ENCODE measurements at regions not wholly inside any gene's neighbourhood (a gene's known extent, or its start where the extent isn't known, plus 50 kb on each side); places are given as distances from the start of the nearest gene placed in this dataset.

DNA sequence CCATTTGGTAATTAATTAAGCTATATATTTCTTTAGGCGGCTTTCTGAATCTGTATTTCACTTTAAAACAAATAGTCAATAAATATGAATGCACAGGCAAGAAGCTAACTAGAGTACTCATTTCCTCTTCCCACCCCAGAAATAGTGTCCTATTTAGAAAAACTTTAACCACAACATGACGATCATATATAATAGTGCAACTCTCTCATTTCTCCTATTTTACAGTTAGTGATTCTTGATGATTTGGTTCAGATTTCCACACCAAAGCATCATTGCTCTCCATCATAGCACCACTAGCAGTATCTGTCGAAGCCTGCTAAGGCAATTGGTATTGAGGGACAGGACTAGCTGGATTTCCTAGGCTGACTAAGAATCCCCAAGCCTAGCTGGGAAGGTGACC, 184.0 kb upstream of the GALNTL6 start:
- Histone ChIP-seq H3K36me3 (no peaks in the 10 kb centered on the region), H3K4me3 (no peak overlapping the region), H3K27ac (no peak overlapping the region), H3K9me3 (no peaks in the 10 kb centered on the region), H3K27me3 (no peaks in the 10 kb centered on the region), H3K4me1 (no peaks in the 10 kb centered on the region)
- DNase-seq = no peak
- 76 to 91% (median 85%) methylated on average over 3 of the region's 3 CpGs for WGBS, 5 donors
- intact Hi-C loops (cut with DNase I; ENCODE audit: low total_unique reads) = no loop called here
- TF ChIP-seq EP300 (IDR thresholded peaks at IDR 0.05) = no peak
- no peak for TF ChIP-seq POLR2AphosphoS5 (IDR thresholded peaks at IDR 0.05)
- TF ChIP-seq CTCF (IDR thresholded peaks at IDR 0.05) = no peak
- no peak for TF ChIP-seq POLR2A (IDR thresholded peaks at IDR 0.05)

DNA sequence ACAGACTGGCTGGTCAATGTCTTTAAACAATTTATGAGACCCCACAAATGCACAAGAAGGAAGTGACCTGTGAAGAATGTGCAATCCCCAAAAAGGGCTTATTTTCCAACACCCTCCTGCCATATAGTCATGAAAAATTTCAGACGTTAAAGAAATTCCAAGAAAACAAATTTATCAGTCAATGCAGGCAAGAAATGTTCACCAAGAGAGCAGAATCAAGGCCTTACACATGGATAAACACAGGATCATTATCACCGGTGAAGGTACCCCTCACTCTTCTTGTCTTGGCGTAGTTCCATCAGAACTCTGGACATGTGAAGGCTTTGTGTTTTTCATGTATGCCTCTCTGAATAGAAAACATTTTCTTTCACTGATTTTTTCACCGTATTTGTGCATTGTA, 186.7 kb upstream of the GALNTL6 start:
- WGBS, 5 donors = 84 to 89% (median 89%) methylated on average over 4 of the region's 4 CpGs
- DNase-seq = no peak
- TF ChIP-seq POLR2A (IDR thresholded peaks at IDR 0.05) (no peak), POLR2AphosphoS5 (IDR thresholded peaks at IDR 0.05) (no peak), CTCF (IDR thresholded peaks at IDR 0.05) (no peak), EP300 (IDR thresholded peaks at IDR 0.05) (no peak)
- intact Hi-C loops (cut with DNase I; ENCODE audit: low total_unique reads) = no loop called here
- Histone ChIP-seq H3K27me3 (no peaks in the 10 kb centered on the region), H3K9me3 (no peaks in the 10 kb centered on the region), H3K4me1 (no peaks in the 10 kb centered on the region), H3K36me3 (no peaks in the 10 kb centered on the region), H3K4me3 (no peak overlapping the region), H3K27ac (no peak overlapping the region)

DNA sequence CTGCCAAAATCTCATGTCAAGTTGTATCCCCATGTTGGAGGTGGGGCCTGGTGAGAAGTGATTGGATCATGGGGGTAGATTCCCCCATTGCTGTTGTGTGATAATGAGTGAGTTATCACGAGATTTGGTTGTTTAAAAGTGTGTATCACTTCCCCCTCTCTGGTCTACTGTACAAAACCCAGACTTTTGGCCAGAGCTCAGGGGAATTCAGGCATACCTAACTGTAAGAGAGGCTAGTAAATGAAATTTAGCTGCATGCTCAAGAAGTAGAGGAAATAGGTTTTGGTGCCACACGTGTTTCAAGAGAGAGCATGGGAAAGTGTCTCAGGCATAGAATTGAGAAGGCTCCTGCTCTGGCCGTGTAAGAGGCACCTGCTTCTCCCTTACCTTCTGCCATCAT, 190.5 kb upstream of the GALNTL6 start:
- Histone ChIP-seq H3K4me3 (no peak overlapping the region), H3K36me3 (no peaks in the 10 kb centered on the region), H3K27ac (no peak overlapping the region), H3K4me1 (no peaks in the 10 kb centered on the region), H3K9me3 (no peaks in the 10 kb centered on the region), H3K27me3 (no peaks in the 10 kb centered on the region)
- no peak for TF ChIP-seq POLR2AphosphoS5 (IDR thresholded peaks at IDR 0.05)
- TF ChIP-seq CTCF (IDR thresholded peaks at IDR 0.05) = no peak
- TF ChIP-seq EP300 (IDR thresholded peaks at IDR 0.05) = no peak
- no peak for DNase-seq
- intact Hi-C loops (cut with DNase I; ENCODE audit: low total_unique reads) = no loop called here
- WGBS, 5 donors = 61 to 72% (median 69%) methylated on average over 3 of the region's 3 CpGs

DNA sequence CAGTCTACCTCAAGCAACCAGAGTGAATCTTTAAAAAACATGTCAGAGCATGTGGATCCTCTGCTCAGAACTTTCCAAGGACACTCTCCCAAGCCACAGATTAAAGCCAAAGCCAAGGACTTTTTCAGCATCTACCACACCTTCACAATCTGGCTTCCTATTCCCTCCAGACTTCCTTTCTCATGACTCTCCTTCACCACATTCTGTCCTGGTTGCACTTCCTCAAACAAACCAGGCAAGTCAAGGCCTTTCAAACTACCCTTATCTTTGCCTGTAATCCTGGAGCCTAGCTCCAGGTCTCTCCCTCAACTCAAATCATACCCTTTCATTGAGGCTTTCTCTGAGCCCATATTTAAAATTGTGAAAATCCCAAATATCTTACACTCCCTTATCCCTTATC, 191.6 kb upstream of the GALNTL6 start:
- H3K27me3 ChIP-seq = no peaks in the 10 kb centered on the region
- no peaks in the 10 kb centered on the region for H3K36me3 ChIP-seq
- DNase-seq = no peak
- no peak overlapping the region for H3K4me3 ChIP-seq
- H3K4me1 ChIP-seq = no peaks in the 10 kb centered on the region
- H3K9me3 ChIP-seq = no peaks in the 10 kb centered on the region
- TF ChIP-seq EP300 (IDR thresholded peaks at IDR 0.05) = no peak
- no peak for TF ChIP-seq POLR2AphosphoS5 (IDR thresholded peaks at IDR 0.05)
- TF ChIP-seq CTCF (IDR thresholded peaks at IDR 0.05) = no peak
- TF ChIP-seq POLR2A (IDR thresholded peaks at IDR 0.05) = no peak
- intact Hi-C loops (cut with DNase I; ENCODE audit: low total_unique reads) = no loop called here
- H3K27ac ChIP-seq = no peak overlapping the region

DNA sequence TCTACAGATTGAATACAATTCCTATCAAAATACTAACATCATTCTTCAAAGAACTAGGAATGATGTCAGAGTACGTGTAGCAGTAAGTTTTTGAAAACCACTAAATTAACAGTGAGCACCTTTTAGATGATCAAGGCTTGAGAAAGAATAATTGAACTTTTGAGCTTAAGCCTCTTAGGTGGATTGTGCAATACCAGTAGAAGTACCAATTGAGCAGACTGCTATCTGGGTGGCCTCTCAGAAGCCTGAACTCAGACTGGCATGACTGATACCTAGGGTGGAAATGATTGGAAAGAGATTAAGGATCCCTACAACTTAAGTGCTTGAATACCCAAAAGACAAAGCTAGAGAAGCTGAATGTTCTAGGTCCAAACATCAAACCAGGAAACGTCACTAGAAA, 200.3 kb upstream of the GALNTL6 start:
- H3K27me3 ChIP-seq = no peaks in the 10 kb centered on the region
- no peak overlapping the region for H3K27ac ChIP-seq
- no peaks in the 10 kb centered on the region for H3K36me3 ChIP-seq
- intact Hi-C loops (cut with DNase I; ENCODE audit: low total_unique reads) = no loop called here
- DNase-seq = no peak
- H3K4me1 ChIP-seq = no peaks in the 10 kb centered on the region
- no peak for TF ChIP-seq CTCF (IDR thresholded peaks at IDR 0.05)
- TF ChIP-seq POLR2AphosphoS5 (IDR thresholded peaks at IDR 0.05) = no peak
- TF ChIP-seq EP300 (IDR thresholded peaks at IDR 0.05) = no peak
- TF ChIP-seq POLR2A (IDR thresholded peaks at IDR 0.05) = no peak
- H3K9me3 ChIP-seq = no peaks in the 10 kb centered on the region
- H3K4me3 ChIP-seq = no peak overlapping the region
- WGBS, 5 donors = 54 to 65% (median 57%) methylated on average over 2 of the region's 2 CpGs
